Smooth muscle cell (in vitro differentiated cells): ENCODE measurements at regions not wholly inside any gene's neighbourhood (a gene's known extent, or its start where the extent isn't known, plus 50 kb on each side); places are given as distances from the start of the nearest gene placed in this dataset.

ENCODE experiments used
- DNase-seq: peaks from one replicate; lab custom pipeline; 2025; ENCODE audit not compliant: unreplicated experiment; lab: John Stamatoyannopoulos, UW
- H2AFZ ChIP-seq: fragments of 200-600 bp; sonication (generic); 2 replicates; pipeline ENCODE4 v1.6.0; 2016; ENCODE audit warnings: antibody characterized with exemption, low read depth, mild to moderate bottlenecking
- H3F3A ChIP-seq: fragments of 200-600 bp; sonication (generic); 2 replicates; pipeline ENCODE4 v1.6.0; 2017; ENCODE audit warnings: antibody characterized with exemption, low read depth
- H3K27ac ChIP-seq: fragments of 200-600 bp; sonication (generic); 2 replicates; pipeline ENCODE4 v1.5.1; 2016; ENCODE audit warnings: low read depth, mild to moderate bottlenecking
- H3K27me3 ChIP-seq: fragments of 200-600 bp; sonication (generic); 2 replicates; pipeline ENCODE4 v1.6.1; 2016; ENCODE audit warnings: low read depth, mild to moderate bottlenecking
- H3K36me3 ChIP-seq: fragments of 200-600 bp; sonication (generic); 2 replicates; pipeline ENCODE4 v1.5.1; 2016; ENCODE audit warnings: low read depth
- H3K4me1 ChIP-seq: fragments of 200-600 bp; sonication (generic); 2 replicates; pipeline ENCODE4 v1.5.1; 2016; ENCODE audit warnings: low read depth
- H3K4me2 ChIP-seq: fragments of 200-600 bp; sonication (generic); 2 replicates; pipeline ENCODE4 v1.6.0; 2016; ENCODE audit warnings: mild to moderate bottlenecking
- H3K4me3 ChIP-seq: fragments of 200-600 bp; sonication (generic); 2 replicates; pipeline ENCODE4 v1.5.1; 2016; ENCODE audit warnings: mild to moderate bottlenecking
- H3K79me2 ChIP-seq: fragments of 200-600 bp; sonication (generic); 2 replicates; pipeline ENCODE4 v1.6.0; 2016; ENCODE audit warnings: low read depth, mild to moderate bottlenecking
- H3K9ac ChIP-seq: fragments of 200-600 bp; sonication (generic); 2 replicates; pipeline ENCODE4 v1.6.0; 2016; ENCODE audit warnings: low read depth
- H3K9me3 ChIP-seq: fragments of 200-600 bp; sonication (generic); replicated peaks from 2 replicates; pipeline ENCODE4 v1.5.1; 2016; ENCODE audit warnings: low read depth
- H4K20me1 ChIP-seq: fragments of 200-600 bp; sonication (generic); 2 replicates; pipeline ENCODE4 v1.6.0; 2016; ENCODE audit warnings: low read depth
- CTCF ChIP-seq: fragments of 200-600 bp; sonication (generic); IDR thresholded peaks from 2 replicates; pipeline ENCODE4 v1.5.1; 2017; ENCODE audit warnings: borderline replicate concordance, mild to moderate bottlenecking, antibody characterized with exemption; ENCODE audit not compliant: insufficient read depth, poor library complexity, severe bottlenecking
- WGBS: methylation state at CpG from one replicate; pipeline ENCODE4 v1.1.7; 2016; ENCODE audit warnings: low lambda C conversion rate; 5-methylcytosine and 5-hydroxymethylcytosine counted together

- Histone ChIP-seq H3K9ac (no peak overlapping the region), H2AFZ (no peak overlapping the region), H3K27me3 (no peaks in the 10 kb centered on the region), H3F3A (no peaks in the 10 kb centered on the region), H3K27ac (no peak overlapping the region), H3K4me2 (no peak overlapping the region), H3K4me3 (no peak overlapping the region), H4K20me1 (no peaks in the 10 kb centered on the region), H3K9me3 (no peaks in the 10 kb centered on the region), H3K4me1 (no peaks in the 10 kb centered on the region), H3K79me2 (no peaks in the 10 kb centered on the region), H3K36me3 (no peaks in the 10 kb centered on the region)
- DNase-seq, result no peak
- no peak for TF ChIP-seq CTCF
- WGBS, result 86% methylated on average over 3 of the region's 3 CpGs
Observed at GRCh38 chr5:68547056-68547455, 331.5 kb downstream of the PIK3R1 start.

- no peaks in the 10 kb centered on the region for H3K27me3 ChIP-seq
- no peak overlapping the region for H3K9ac ChIP-seq
- no peaks in the 10 kb centered on the region for H3K4me1 ChIP-seq
- no peak overlapping the region for H3K4me3 ChIP-seq
- no peaks in the 10 kb centered on the region for H3K9me3 ChIP-seq
- H3K4me2 ChIP-seq, result no peak overlapping the region
- H2AFZ ChIP-seq, result no peak overlapping the region
- TF ChIP-seq CTCF, result no peak
- H3F3A ChIP-seq, result no peaks in the 10 kb centered on the region
- no peaks in the 10 kb centered on the region for H4K20me1 ChIP-seq
- H3K79me2 ChIP-seq, result no peaks in the 10 kb centered on the region
- no peaks in the 10 kb centered on the region for H3K36me3 ChIP-seq
- H3K27ac ChIP-seq, result no peak overlapping the region
- no peak for DNase-seq
Observed at GRCh38 chr5:68547622-68548021, 332.1 kb downstream of the PIK3R1 start.

GRCh38 chr5:68548959-68549676 is 333.6 kb downstream of the PIK3R1 start:
- H4K20me1 ChIP-seq, result no peaks in the 10 kb centered on the region
- H2AFZ ChIP-seq, result no peak overlapping the region
- no peak overlapping the region for H3K27ac ChIP-seq
- no peaks in the 10 kb centered on the region for H3K79me2 ChIP-seq
- H3K4me1 ChIP-seq, result no peaks in the 10 kb centered on the region
- no peaks in the 10 kb centered on the region for H3F3A ChIP-seq
- TF ChIP-seq CTCF, result no peak
- no peaks in the 10 kb centered on the region for H3K27me3 ChIP-seq
- no peaks in the 10 kb centered on the region for H3K9me3 ChIP-seq
- no peak overlapping the region for H3K4me3 ChIP-seq
- H3K9ac ChIP-seq, result no peak overlapping the region
- WGBS, result 69% methylated on average over 13 of the region's 13 CpGs
- no peak for DNase-seq
- H3K36me3 ChIP-seq, result no peaks in the 10 kb centered on the region
- no peak overlapping the region for H3K4me2 ChIP-seq

GRCh38 chr5:68550015-68550414 is 334.5 kb downstream of the PIK3R1 start:
- no peak for DNase-seq
- Histone ChIP-seq H3K4me3 (no peak overlapping the region), H3K4me2 (no peak overlapping the region), H3K36me3 (no peaks in the 10 kb centered on the region), H3K79me2 (no peaks in the 10 kb centered on the region), H3F3A (no peaks in the 10 kb centered on the region), H3K27ac (no peak overlapping the region), H2AFZ (no peak overlapping the region), H3K27me3 (no peaks in the 10 kb centered on the region), H3K9ac (no peak overlapping the region), H3K4me1 (no peaks in the 10 kb centered on the region), H3K9me3 (no peaks in the 10 kb centered on the region), H4K20me1 (no peaks in the 10 kb centered on the region)
- TF ChIP-seq CTCF, result no peak
